PC-9 (cell line): ENCODE measurements at regions not wholly inside any gene's neighbourhood (a gene's known extent, or its start where the extent isn't known, plus 50 kb on each side); places are given as distances from the start of the nearest gene placed in this dataset.

ENCODE experiments used
- BruUV-seq: library from RNA; stranded (reverse); fragments of 400-500 nt; replicated peaks from 2 replicates; lab custom pipeline; 2021; lab: Mats Ljungman, UMichigan
- CTCF ChIA-PET: fragments of 300-600 bp; sonication (Branson Sonifier 250); formaldehyde crosslinking; loops from one replicate; lab custom pipeline; 2022; ENCODE audit warnings: antibody characterized with exemption; lab: Charles Lee
- POLR2A ChIA-PET: fragments of 300-600 bp; sonication (Branson Sonifier 250); formaldehyde crosslinking; loops from one replicate; lab custom pipeline; 2022; ENCODE audit warnings: antibody characterized with exemption; ENCODE audit not compliant: unreplicated experiment; lab: Charles Lee
- DNase-seq, 2 experiments: peaks; one replicate each; pipeline versions ENCODE4 v3.0.0 to v3.0.0-alpha.2; 2015 to 2022; ENCODE audit warnings: mixed read lengths in 1 of 2
- H2AFZ ChIP-seq: fragments of 200-600 bp; sonication (generic); 2 replicates; pipeline ENCODE4 v1.8.1; 2017; ENCODE audit warnings: antibody characterized with exemption
- H3F3A ChIP-seq: fragments of 200-600 bp; sonication (generic); 2 replicates; pipeline ENCODE4 v1.8.1; 2017; ENCODE audit warnings: antibody characterized with exemption, mild to moderate bottlenecking, low read depth; ENCODE audit not compliant: insufficient read depth
- H3K27ac ChIP-seq: fragments of 200-600 bp; sonication (generic); 2 replicates; pipeline ENCODE4 v1.6.1; 2016; ENCODE audit warnings: mixed run types
- H3K27me3 ChIP-seq: fragments of 200-600 bp; sonication (generic); 2 replicates; pipeline ENCODE4 v1.6.1; 2016; ENCODE audit warnings: low read depth, mixed run types; ENCODE audit not compliant: insufficient read depth
- H3K36me3 ChIP-seq: fragments of 200-600 bp; sonication (generic); 2 replicates; pipeline ENCODE4 v1.6.1; 2016; ENCODE audit warnings: low read depth, mixed run types
- H3K4me1 ChIP-seq: fragments of 200-600 bp; sonication (generic); replicated peaks from 2 replicates; pipeline ENCODE4 v1.6.1; 2016; ENCODE audit warnings: mixed run types; ENCODE audit not compliant: insufficient read depth
- H3K4me2 ChIP-seq: fragments of 200-600 bp; sonication (generic); 2 replicates; pipeline ENCODE4 v1.6.1; 2017; ENCODE audit warnings: mixed run types
- H3K4me3 ChIP-seq: fragments of 200-600 bp; sonication (generic); 2 replicates; pipeline ENCODE4 v1.6.1; 2016; ENCODE audit warnings: mixed run types
- H3K79me2 ChIP-seq: fragments of 200-600 bp; sonication (generic); 2 replicates; pipeline ENCODE4 v1.6.1; 2017; ENCODE audit warnings: low read depth, mixed run types
- H3K9me2 ChIP-seq: fragments of 200-600 bp; sonication (generic); 2 replicates; pipeline ENCODE4 v1.8.1; 2017; ENCODE audit warnings: mild to moderate bottlenecking; ENCODE audit not compliant: insufficient read depth
- H3K9me3 ChIP-seq: fragments of 200-600 bp; sonication (generic); 2 replicates; pipeline ENCODE4 v1.8.1; 2016; ENCODE audit warnings: low read depth; ENCODE audit not compliant: insufficient read depth
- H4K20me1 ChIP-seq: fragments of 200-600 bp; sonication (generic); 2 replicates; pipeline ENCODE4 v1.8.1; 2017; ENCODE audit not compliant: insufficient read depth
- EZH2 ChIP-seq: fragments of 200-600 bp; sonication (generic); IDR thresholded peaks from 2 replicates; pipeline ENCODE4 v1.8.0; 2017; ENCODE audit warnings: antibody characterized with exemption, low read depth
- intact Hi-C: fragments of 100-400 bp; cut with micrococcal nuclease; formaldehyde crosslinking; loops from one replicate; pipeline ENCODE4 v1.10.0; 2022; ENCODE audit not compliant: unreplicated experiment
- TF ChIP-seq, protein P1 (sequence below): fragments of 200-600 bp; sonication (generic); conservative IDR thresholded peaks from 2 replicates; pipeline ENCODE4 v1.6.1; 2017; ENCODE audit warnings: mixed run types, antibody characterized with exemption, mild to moderate bottlenecking, moderate library complexity

GRCh38 chr9:17905781-17906175 is 326.9 kb downstream of the SH3GL2 start:
- BruUV-seq: no TSS peak
- Histone ChIP-seq H3K36me3 (no peaks in the 10 kb centered on the region), H3K27me3 (peaks cover 3% of the 10 kb centered on the region; the same call in 1 of the 2 replicates), H2AFZ (no peak overlapping the region), H4K20me1 (no peaks in the 10 kb centered on the region), H3F3A (no peaks in the 10 kb centered on the region), H3K4me1 (no peaks in the 10 kb centered on the region), H3K4me2 (no peak overlapping the region), H3K27ac (no peak overlapping the region), H3K9me2 (no peaks in the 10 kb centered on the region), H3K9me3 (no peaks in the 10 kb centered on the region), H3K79me2 (no peaks in the 10 kb centered on the region), H3K4me3 (no peak overlapping the region)
- intact Hi-C loops: no loop called here
- CTCF ChIA-PET: no interaction called here
- DNase-seq: no peak
- POLR2A ChIA-PET: no interaction called here
- TF ChIP-seq EZH2: no peak
- TF ChIP-seq, protein P1, sequence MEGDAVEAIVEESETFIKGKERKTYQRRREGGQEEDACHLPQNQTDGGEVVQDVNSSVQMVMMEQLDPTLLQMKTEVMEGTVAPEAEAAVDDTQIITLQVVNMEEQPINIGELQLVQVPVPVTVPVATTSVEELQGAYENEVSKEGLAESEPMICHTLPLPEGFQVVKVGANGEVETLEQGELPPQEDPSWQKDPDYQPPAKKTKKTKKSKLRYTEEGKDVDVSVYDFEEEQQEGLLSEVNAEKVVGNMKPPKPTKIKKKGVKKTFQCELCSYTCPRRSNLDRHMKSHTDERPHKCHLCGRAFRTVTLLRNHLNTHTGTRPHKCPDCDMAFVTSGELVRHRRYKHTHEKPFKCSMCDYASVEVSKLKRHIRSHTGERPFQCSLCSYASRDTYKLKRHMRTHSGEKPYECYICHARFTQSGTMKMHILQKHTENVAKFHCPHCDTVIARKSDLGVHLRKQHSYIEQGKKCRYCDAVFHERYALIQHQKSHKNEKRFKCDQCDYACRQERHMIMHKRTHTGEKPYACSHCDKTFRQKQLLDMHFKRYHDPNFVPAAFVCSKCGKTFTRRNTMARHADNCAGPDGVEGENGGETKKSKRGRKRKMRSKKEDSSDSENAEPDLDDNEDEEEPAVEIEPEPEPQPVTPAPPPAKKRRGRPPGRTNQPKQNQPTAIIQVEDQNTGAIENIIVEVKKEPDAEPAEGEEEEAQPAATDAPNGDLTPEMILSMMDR: no peak

DNA sequence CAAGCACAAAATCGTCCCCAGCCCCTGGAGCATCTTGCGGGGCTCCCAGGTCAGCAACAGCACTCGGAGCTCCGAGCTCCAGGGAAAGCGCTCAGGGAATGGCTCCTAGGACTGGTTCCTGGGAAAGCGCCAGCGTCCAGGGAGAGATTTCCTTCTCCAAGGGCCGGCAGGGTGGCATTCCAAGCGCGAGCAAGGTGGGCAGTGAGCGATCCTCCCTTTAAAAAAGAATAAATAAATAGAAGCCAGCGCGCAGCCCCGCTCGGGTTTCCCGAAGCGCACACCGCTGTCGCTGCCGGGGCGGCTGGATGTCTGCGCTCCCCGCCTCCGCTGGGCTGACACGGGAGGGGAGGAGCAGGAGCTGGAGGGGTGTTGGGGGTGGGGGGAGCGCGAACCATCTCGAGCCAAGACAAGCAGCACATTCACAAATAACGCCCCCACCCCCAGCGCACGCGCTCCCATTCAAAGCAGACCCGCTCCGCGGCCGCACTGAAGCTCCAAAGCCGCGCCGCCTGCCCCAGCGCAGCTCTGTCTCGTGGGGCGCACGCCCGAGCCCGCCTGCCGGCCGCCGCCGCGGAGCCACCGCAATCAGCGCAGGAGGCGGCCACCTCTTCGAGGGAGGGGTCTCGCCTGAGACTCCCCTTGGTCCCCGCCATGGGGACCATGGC is 327.4 kb downstream of the SH3GL2 start:
- peaks cover 3% of the 10 kb centered on the region; the same call in 1 of the 2 replicates for H3K27me3 ChIP-seq
- no peaks in the 10 kb centered on the region for H3K79me2 ChIP-seq
- H3F3A ChIP-seq: no peaks in the 10 kb centered on the region
- H3K9me3 ChIP-seq: no peaks in the 10 kb centered on the region
- ChIA-PET CTCF (no interaction called here), POLR2A (no interaction called here)
- no peak overlapping the region for H3K4me3 ChIP-seq
- H4K20me1 ChIP-seq: no peaks in the 10 kb centered on the region
- H3K27ac ChIP-seq: no peak overlapping the region
- DNase-seq: no peak
- H3K4me2 ChIP-seq: no peak overlapping the region
- TF ChIP-seq EZH2: no peak
- TF ChIP-seq, protein P1: no peak
- H3K4me1 ChIP-seq: no peaks in the 10 kb centered on the region
- H2AFZ ChIP-seq: no peak overlapping the region
- intact Hi-C loops: no loop called here
- no peaks in the 10 kb centered on the region for H3K9me2 ChIP-seq
- H3K36me3 ChIP-seq: no peaks in the 10 kb centered on the region
- BruUV-seq: no TSS peak

DNA sequence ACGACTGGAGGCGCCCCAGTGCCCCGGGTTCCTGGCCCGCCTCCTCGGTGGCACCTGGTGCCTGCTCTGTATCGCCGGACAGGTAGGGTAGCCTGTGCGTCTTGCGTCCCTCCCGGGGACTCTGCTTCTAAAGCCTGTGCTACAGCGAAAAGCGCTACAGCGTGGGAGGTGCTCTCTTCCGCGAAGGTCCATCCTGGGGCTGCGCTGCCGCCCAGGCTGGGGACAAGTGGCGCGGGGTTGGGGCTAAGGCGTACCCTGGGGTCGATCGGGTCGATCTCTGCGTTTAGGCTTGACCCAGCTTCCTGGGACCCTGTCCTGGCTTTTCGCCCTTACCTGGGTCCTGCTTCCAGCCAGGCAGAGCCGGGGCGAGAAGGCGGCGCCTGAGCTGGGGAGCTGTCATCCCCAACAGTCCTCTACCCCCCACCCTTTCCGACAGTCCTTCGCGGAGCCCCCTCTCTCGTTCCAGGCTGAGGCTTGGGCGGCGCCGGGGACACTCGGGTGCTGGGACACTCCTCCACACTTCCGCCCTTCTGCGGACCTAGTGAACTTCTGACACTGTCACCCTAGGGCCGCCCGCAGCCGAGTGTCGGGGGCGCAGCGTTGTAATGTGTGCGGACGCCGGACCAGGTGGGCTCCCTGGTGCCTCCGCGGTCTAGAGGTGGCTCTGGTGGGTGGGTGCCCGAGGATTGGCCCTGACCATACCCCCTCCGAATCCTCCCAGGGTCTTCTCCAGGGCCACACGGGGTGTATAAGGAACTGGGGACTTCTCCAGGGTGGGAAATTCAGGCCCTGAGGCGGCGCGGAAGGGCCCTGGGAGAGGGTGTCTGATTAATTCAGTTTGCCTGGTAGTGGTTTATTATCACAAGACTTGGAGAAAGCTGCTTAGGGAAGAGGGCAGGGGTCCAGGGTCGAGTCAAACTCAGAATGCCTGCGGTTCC is 328.2 kb downstream of the SH3GL2 start:
- TF ChIP-seq, protein P1: no peak
- no peak for TF ChIP-seq EZH2
- intact Hi-C loops: no loop called here
- ChIA-PET POLR2A (no interaction called here), CTCF (no interaction called here)
- no peak for DNase-seq
- Histone ChIP-seq H3K9me2 (no peaks in the 10 kb centered on the region), H3K79me2 (no peaks in the 10 kb centered on the region), H3K36me3 (no peaks in the 10 kb centered on the region), H3F3A (no peaks in the 10 kb centered on the region), H3K4me1 (no peaks in the 10 kb centered on the region), H2AFZ (no peak overlapping the region), H4K20me1 (no peaks in the 10 kb centered on the region), H3K9me3 (no peaks in the 10 kb centered on the region), H3K4me2 (no peak overlapping the region), H3K27ac (no peak overlapping the region), H3K4me3 (no peak overlapping the region), H3K27me3 (peaks cover 3% of the 10 kb centered on the region; the same call in 1 of the 2 replicates)
- BruUV-seq: no TSS peak
